Cardiac fibroblast (primary cell): ENCODE measurements at regions not wholly inside any gene's neighbourhood (a gene's known extent, or its start where the extent isn't known, plus 50 kb on each side); places are given as distances from the start of the nearest gene placed in this dataset.

Experiments
- DNase-seq, 2 donors: peaks; one replicate each; pipeline versions ENCODE4 v3.0.0 to v3.0.0-alpha.2; 2010; ENCODE audit warnings: low read depth in 2 of 2
- H3K4me3 ChIP-seq, 2 donors: replicated peaks in 1 of 2; 1 replicate in 1 of 2; 2 replicates in 1 of 2; pipeline ENCODE4 v1.5.1; 2011; ENCODE audit warnings: low read depth in 2 of 2, low read length in 2 of 2, mild to moderate bottlenecking in 2 of 2, moderate library complexity in 1 of 2
- TF ChIP-seq, protein P1 (sequence below): IDR thresholded peaks from one replicate; pipeline ENCODE4 v1.5.1; 2011; ENCODE audit warnings: low read depth, mild to moderate bottlenecking, low read length, inconsistent platforms

- TF ChIP-seq, protein P1, sequence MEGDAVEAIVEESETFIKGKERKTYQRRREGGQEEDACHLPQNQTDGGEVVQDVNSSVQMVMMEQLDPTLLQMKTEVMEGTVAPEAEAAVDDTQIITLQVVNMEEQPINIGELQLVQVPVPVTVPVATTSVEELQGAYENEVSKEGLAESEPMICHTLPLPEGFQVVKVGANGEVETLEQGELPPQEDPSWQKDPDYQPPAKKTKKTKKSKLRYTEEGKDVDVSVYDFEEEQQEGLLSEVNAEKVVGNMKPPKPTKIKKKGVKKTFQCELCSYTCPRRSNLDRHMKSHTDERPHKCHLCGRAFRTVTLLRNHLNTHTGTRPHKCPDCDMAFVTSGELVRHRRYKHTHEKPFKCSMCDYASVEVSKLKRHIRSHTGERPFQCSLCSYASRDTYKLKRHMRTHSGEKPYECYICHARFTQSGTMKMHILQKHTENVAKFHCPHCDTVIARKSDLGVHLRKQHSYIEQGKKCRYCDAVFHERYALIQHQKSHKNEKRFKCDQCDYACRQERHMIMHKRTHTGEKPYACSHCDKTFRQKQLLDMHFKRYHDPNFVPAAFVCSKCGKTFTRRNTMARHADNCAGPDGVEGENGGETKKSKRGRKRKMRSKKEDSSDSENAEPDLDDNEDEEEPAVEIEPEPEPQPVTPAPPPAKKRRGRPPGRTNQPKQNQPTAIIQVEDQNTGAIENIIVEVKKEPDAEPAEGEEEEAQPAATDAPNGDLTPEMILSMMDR: no peak
- no peak overlapping the region for H3K4me3 ChIP-seq
- no peak for DNase-seq
Observed at GRCh38 chr3:116824208-116824607, 114.6 kb downstream of the TUSC7 start.

GRCh38 chr3:116833202-116833601 lies 123.6 kb downstream of the TUSC7 start:
- no peak overlapping the region for H3K4me3 ChIP-seq
- DNase-seq: no peak
- TF ChIP-seq, protein P1: no peak

- no peak overlapping the region for H3K4me3 ChIP-seq
- TF ChIP-seq, protein P1: no peak
- DNase-seq: no peak
Observed at GRCh38 chr3:116834816-116835215, 125.2 kb downstream of the TUSC7 start.

- H3K4me3 ChIP-seq: no peak overlapping the region
- TF ChIP-seq, protein P1: no peak
- DNase-seq: no peak
Observed at GRCh38 chr3:116835658-116836057, 126.1 kb downstream of the TUSC7 start.

DNA sequence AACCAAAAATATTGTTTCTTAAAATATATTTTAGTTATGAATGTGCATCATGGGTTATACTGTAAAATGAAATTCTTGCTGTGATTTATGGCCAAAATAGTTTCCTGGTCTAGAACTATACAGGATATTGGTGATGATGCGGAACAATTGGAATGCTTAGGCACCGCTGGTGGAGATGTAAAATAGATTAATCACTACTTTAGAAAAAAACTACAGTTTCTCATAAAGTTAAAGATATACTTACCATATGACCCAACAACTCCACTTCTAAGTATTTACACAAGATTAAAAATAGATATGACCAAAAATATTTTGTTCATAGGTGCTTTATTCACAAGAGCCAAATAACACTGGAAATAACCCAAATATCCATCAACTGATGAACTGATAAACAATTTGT lies 126.7 kb downstream of the TUSC7 start:
- H3K4me3 ChIP-seq: no peak overlapping the region
- TF ChIP-seq, protein P1: no peak
- peak in 1 of 2 donors; percentile 10 for DNase-seq

GRCh38 chr3:116837483-116837882 lies 127.9 kb downstream of the TUSC7 start:
- TF ChIP-seq, protein P1: no peak
- DNase-seq: no peak

GRCh38 chr3:116841003-116841735 lies 131.6 kb downstream of the TUSC7 start:
- TF ChIP-seq, protein P1: no peak
- no peak overlapping the region for H3K4me3 ChIP-seq
- DNase-seq: no peak

More at GRCh38 chr3:116837483-116837882, 127.9 kb downstream of the TUSC7 start:
- H3K4me3 ChIP-seq: no peak overlapping the region
